Omental fat pad (tissue), 3 donors: ENCODE measurements at regions not wholly inside any gene's neighbourhood (a gene's known extent, or its start where the extent isn't known, plus 50 kb on each side); places are given as distances from the start of the nearest gene placed in this dataset.

ENCODE experiments used
- ATAC-seq: fragments of 150-250 bp; one replicate; pipeline ENCODE4 v1.9.1; 2016; ENCODE audit warnings: mild to moderate bottlenecking, moderate library complexity; ENCODE audit not compliant: low FRiP score
- DNase-seq: peaks from one replicate; pipeline ENCODE4 v3.0.0-alpha.2; 2019; ENCODE audit warnings: low spot score
- CTCF ChIP-seq, 3 donors: fragments of 450-650 bp; IDR thresholded peaks; one replicate each; pipeline ENCODE4 v1.5.1; 2016 to 2017; ENCODE audit warnings: antibody characterized with exemption in 3 of 3, mild to moderate bottlenecking in 3 of 3, moderate library complexity in 2 of 3

DNA sequence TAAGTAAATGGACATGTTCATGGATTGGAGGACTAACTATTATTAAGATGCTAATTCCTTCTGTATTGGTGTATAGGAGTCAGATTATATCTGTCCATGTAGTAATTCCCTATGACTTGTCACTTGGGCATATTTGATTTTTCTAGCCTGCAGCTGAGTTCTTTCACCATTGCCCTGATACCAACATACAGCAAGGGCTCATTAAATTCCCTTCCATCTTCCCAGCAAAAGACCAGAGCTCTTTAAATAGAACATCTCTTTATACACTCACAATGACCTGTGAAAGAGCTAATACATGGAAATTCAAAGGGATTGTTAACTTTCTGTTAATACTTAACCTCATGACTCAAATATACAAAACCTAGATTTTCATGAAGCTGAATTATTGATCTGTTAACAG is 492.3 kb upstream of the VRK2 start:
- DNase-seq (no peak), ATAC-seq (no peak)
- no peak for TF ChIP-seq CTCF (IDR thresholded peaks at IDR 0.05)

DNA sequence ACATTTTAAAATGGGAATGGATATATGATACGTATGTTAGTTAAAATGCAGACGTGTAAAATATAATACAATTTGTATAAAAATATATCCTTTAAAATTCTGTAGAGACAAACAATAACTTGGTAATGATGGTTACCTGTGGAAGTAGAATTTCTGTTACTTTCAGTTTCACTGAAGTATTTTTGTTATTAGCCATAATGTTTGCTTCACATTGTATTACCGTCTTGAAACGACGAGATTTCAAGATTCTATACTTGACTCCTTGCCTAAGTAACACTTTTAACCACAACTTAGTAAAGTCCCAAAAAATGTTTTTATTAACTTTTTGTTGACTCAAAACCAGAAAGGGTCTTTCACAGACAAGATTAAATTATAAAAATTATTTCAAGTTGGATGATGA is 488.3 kb upstream of the VRK2 start:
- DNase-seq (no peak), ATAC-seq (no peak)
- no peak for TF ChIP-seq CTCF (IDR thresholded peaks at IDR 0.05)

DNA sequence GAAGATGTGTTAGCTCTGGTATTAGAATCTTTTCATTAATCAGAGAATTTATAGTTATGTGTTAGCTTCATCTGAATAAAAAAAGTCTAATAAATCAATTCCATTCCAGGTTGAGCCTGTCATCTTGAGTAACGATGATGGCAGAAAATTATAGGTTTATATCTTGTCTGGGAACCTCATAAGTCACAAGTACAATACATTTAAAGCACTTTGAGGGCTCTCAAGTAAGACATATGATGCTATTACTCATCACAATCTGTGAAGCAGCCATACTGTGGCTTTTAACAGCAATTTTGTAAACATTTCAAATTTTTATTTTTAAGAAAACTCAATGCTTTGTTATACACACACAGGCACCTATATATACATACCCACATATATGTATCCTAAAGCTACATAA is 484.1 kb upstream of the VRK2 start:
- DNase-seq, result no peak
- ATAC-seq, result no peak
- no peak for TF ChIP-seq CTCF (IDR thresholded peaks at IDR 0.05)

GRCh38 chr2:57563015-57563414 is 483.6 kb upstream of the VRK2 start:
- DNase-seq (no peak), ATAC-seq (no peak)
- TF ChIP-seq CTCF (IDR thresholded peaks at IDR 0.05), result no peak

- no peak for TF ChIP-seq CTCF (IDR thresholded peaks at IDR 0.05)
- ATAC-seq (no peak), DNase-seq (no peak)
These were observed 479.4 kb upstream of the VRK2 start for GRCh38 chr2:57567245-57567644.

DNA sequence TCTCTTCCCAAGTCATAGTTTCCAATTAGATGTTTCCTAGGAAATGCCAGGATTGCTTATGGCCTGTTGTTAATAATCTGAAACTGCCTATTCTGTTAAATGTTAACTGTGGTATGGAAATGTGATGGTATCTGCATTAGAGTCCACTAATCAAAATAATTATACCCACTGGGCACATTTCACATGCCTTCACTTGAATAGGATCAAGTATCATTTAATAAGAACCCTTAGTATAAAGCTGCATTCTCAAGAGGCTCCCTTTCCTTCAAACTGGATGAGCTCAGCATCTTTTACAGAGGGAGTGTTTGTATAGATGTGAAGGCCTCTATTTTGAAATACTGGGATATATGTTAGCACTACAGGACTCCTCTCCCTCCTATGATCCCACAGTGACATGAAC is 477.2 kb upstream of the VRK2 start:
- DNase-seq (no peak), ATAC-seq (no peak)
- TF ChIP-seq CTCF (IDR thresholded peaks at IDR 0.05), result no peak

DNA sequence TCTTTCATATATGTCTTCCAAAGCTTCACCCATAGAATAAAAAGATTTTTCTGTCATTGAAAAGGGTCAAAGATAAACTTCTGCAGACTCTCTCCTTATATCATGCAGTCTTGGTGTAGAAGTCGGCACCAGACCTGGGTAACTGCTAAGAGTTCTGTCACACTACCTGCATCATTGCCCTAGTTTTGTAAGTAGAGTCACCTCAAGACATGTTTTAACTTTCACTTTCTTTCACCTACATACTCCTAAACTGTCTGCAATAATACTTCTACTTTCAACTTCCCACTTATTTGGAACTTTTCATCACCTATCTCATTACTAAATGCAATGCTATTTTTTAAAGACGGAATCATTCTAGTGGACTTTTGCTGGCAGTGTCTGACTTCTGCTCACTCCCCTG is 475.6 kb upstream of the VRK2 start:
- DNase-seq (no peak), ATAC-seq (no peak)
- no peak for TF ChIP-seq CTCF (IDR thresholded peaks at IDR 0.05)
